ENCODE measurements at regions not wholly inside any gene's neighbourhood (a gene's known extent, or its start where the extent isn't known, plus 50 kb on each side); places are given as distances from the start of the nearest gene placed in this dataset.

- TF ChIP-seq, protein P1, sequence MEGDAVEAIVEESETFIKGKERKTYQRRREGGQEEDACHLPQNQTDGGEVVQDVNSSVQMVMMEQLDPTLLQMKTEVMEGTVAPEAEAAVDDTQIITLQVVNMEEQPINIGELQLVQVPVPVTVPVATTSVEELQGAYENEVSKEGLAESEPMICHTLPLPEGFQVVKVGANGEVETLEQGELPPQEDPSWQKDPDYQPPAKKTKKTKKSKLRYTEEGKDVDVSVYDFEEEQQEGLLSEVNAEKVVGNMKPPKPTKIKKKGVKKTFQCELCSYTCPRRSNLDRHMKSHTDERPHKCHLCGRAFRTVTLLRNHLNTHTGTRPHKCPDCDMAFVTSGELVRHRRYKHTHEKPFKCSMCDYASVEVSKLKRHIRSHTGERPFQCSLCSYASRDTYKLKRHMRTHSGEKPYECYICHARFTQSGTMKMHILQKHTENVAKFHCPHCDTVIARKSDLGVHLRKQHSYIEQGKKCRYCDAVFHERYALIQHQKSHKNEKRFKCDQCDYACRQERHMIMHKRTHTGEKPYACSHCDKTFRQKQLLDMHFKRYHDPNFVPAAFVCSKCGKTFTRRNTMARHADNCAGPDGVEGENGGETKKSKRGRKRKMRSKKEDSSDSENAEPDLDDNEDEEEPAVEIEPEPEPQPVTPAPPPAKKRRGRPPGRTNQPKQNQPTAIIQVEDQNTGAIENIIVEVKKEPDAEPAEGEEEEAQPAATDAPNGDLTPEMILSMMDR (conservative IDR thresholded peaks at IDR 0.05; ENCODE audit: low read depth, low read length) = no peak
- H3K4me3 ChIP-seq (ENCODE audit: low read length) = no peak overlapping the region
- no peak for DNase-seq (ENCODE audit: low read depth)
Observed at GRCh38 chr12:42807766-42808165, 218.2 kb upstream of the PRICKLE1 start.

DNA sequence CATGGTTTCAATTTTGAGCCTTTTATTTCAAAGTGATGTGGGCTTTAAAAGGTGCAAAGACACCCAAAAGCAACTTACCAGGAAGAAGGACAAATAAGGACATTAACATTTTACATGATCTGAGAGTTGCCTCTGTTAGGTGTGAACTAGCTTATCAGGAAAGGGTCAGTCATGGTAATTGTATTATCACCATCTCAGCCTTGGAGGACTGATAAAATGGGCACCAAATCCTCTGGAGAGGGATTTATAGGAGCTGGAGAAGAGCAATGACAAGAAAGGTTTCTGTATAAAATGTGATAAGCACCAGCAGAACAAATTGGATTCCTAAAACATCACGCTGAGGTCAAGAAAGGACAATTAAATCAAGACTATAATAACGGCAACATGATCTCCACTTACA is 217.7 kb upstream of the PRICKLE1 start:
- DNase-seq (ENCODE audit: low read depth) = no peak
- TF ChIP-seq, protein P1 (conservative IDR thresholded peaks at IDR 0.05; ENCODE audit: low read depth, low read length) = no peak
- H3K4me3 ChIP-seq (ENCODE audit: low read length) = no peak overlapping the region

DNA sequence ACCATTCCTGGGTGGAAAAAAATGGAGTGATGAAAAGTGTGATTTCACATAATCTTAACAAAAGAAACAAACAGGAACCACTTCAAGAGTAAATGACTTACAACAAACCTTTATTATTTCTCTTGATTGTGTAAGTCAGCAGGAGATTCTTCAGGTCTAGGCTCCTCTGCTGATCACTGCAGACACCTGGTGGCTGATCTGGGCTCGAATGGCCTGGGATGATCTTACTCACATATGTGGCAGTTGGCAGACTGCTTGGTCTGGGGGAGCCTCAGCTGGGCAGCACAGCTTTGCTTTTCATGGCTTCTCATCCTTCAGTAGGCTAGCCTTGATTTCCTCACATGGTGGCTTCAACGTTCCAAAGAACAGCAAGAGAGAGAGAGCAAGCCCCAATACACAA is 215.4 kb upstream of the PRICKLE1 start:
- TF ChIP-seq, protein P1 (conservative IDR thresholded peaks at IDR 0.05; ENCODE audit: low read depth, low read length) = no peak
- H3K4me3 ChIP-seq (ENCODE audit: low read length) = no peak overlapping the region
- DNase-seq (ENCODE audit: low read depth) = no peak

GRCh38 chr12:42802785-42803189 is 213.2 kb upstream of the PRICKLE1 start:
- DNase-seq (ENCODE audit: low read depth) = no peak
- no peak overlapping the region for H3K4me3 ChIP-seq (ENCODE audit: low read length)
- TF ChIP-seq, protein P1 (conservative IDR thresholded peaks at IDR 0.05; ENCODE audit: low read depth, low read length) = no peak

DNA sequence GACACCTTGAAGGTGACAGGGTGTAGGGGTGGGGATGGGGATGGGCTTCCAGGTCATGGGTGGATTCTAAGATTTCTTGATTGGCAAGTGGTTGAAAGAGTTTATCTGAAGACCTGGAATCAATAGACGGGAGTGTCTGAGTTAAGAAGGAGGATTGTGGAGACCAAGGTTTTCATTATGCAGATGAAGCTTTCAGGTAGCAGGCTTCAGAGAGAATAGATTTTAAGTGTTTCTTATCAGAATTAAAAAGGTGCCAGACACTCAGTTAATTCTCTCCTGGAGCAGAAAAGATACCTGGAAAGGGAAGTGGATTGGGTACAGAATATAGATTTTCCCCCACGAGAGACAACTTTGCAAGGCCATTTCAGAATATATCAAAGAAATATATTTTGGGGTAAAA is 211.7 kb upstream of the PRICKLE1 start:
- TF ChIP-seq, protein P1 (conservative IDR thresholded peaks at IDR 0.05; ENCODE audit: low read depth, low read length) = no peak
- H3K4me3 ChIP-seq (ENCODE audit: low read length) = no peak overlapping the region
- DNase-seq (ENCODE audit: low read depth) = no peak

GRCh38 chr12:42799966-42800365 is 210.4 kb upstream of the PRICKLE1 start:
- no peak for DNase-seq (ENCODE audit: low read depth)
- TF ChIP-seq, protein P1 (conservative IDR thresholded peaks at IDR 0.05; ENCODE audit: low read depth, low read length) = no peak
- no peak overlapping the region for H3K4me3 ChIP-seq (ENCODE audit: low read length)

GRCh38 chr12:42798811-42799438 is 209.4 kb upstream of the PRICKLE1 start:
- DNase-seq (ENCODE audit: low read depth) = no peak
- TF ChIP-seq, protein P1 (conservative IDR thresholded peaks at IDR 0.05; ENCODE audit: low read depth, low read length) = no peak
- H3K4me3 ChIP-seq (ENCODE audit: low read length) = no peak overlapping the region

Data from retinal pigment epithelial cell (primary cell).